ENCODE measurements at regions not wholly inside any gene's neighbourhood (a gene's known extent, or its start where the extent isn't known, plus 50 kb on each side); places are given as distances from the start of the nearest gene placed in this dataset.
"Not testable (repeated sequence)": the region's sequence is repeated elsewhere in the genome, so short reads cannot be mapped to it uniquely, and the experiment has no call there.

GRCh38 chr7:82668676-82669075 lies 225.1 kb upstream of the CACNA2D1 start:
- TF ChIP-seq POLR2A (IDR thresholded peaks at IDR 0.05; ENCODE audit: low read depth, low read length), result no peak
- no peak for FAIRE-seq
- no peak for DNase-seq (ENCODE audit: insufficient read length, low spot score)

GRCh38 chr7:82665966-82666507 lies 222.5 kb upstream of the CACNA2D1 start:
- no peak for TF ChIP-seq POLR2A (IDR thresholded peaks at IDR 0.05; ENCODE audit: low read depth, low read length)
- DNase-seq (ENCODE audit: insufficient read length, low spot score) (no peak), FAIRE-seq (no peak)

GRCh38 chr7:82655965-82656364 lies 212.4 kb upstream of the CACNA2D1 start:
- DNase-seq (ENCODE audit: insufficient read length, low spot score) (no peak), FAIRE-seq (no peak)
- no peak for TF ChIP-seq POLR2A (IDR thresholded peaks at IDR 0.05; ENCODE audit: low read depth, low read length)

GRCh38 chr7:82650095-82650494 lies 206.5 kb upstream of the CACNA2D1 start:
- not testable (repeated sequence) for FAIRE-seq; DNase-seq (ENCODE audit: insufficient read length, low spot score)

GRCh38 chr7:82633592-82633991 lies 190.0 kb upstream of the CACNA2D1 start:
- FAIRE-seq, result no peak
- no peak for TF ChIP-seq POLR2A (IDR thresholded peaks at IDR 0.05; ENCODE audit: low read depth, low read length)

GRCh38 chr7:82631998-82632397 lies 188.4 kb upstream of the CACNA2D1 start:
- no peak for DNase-seq (ENCODE audit: insufficient read length, low spot score)

More at GRCh38 chr7:82633592-82633991, 190.0 kb upstream of the CACNA2D1 start:
- DNase-seq (ENCODE audit: insufficient read length, low spot score), result no peak

GRCh38 chr7:82629583-82629982 lies 186.0 kb upstream of the CACNA2D1 start:
- no peak for TF ChIP-seq POLR2A (IDR thresholded peaks at IDR 0.05; ENCODE audit: low read depth, low read length)
- DNase-seq (ENCODE audit: insufficient read length, low spot score) (no peak), FAIRE-seq (no peak)

More at GRCh38 chr7:82631998-82632397, 188.4 kb upstream of the CACNA2D1 start:
- no peak for TF ChIP-seq POLR2A (IDR thresholded peaks at IDR 0.05; ENCODE audit: low read depth, low read length)
- FAIRE-seq, result no peak

GRCh38 chr7:82625377-82625776 lies 181.8 kb upstream of the CACNA2D1 start:
- DNase-seq (ENCODE audit: insufficient read length, low spot score), result no peak
- no peak for TF ChIP-seq POLR2A (IDR thresholded peaks at IDR 0.05; ENCODE audit: low read depth, low read length)
- no peak for FAIRE-seq

- no peak for TF ChIP-seq POLR2A (IDR thresholded peaks at IDR 0.05; ENCODE audit: low read depth, low read length)
- no peak for DNase-seq (ENCODE audit: insufficient read length, low spot score)
- no peak for FAIRE-seq
Measured at GRCh38 chr7:82624965-82625364, 181.4 kb upstream of the CACNA2D1 start.

GRCh38 chr7:82624337-82624736 lies 180.8 kb upstream of the CACNA2D1 start:
- no peak for FAIRE-seq
- no peak for TF ChIP-seq POLR2A (IDR thresholded peaks at IDR 0.05; ENCODE audit: low read depth, low read length)

GRCh38 chr7:82623812-82624211 lies 180.2 kb upstream of the CACNA2D1 start:
- DNase-seq (ENCODE audit: insufficient read length, low spot score) (no peak), FAIRE-seq (no peak)
- no peak for TF ChIP-seq POLR2A (IDR thresholded peaks at IDR 0.05; ENCODE audit: low read depth, low read length)

More at GRCh38 chr7:82624337-82624736, 180.8 kb upstream of the CACNA2D1 start:
- no peak for DNase-seq (ENCODE audit: insufficient read length, low spot score)

GRCh38 chr7:82617156-82617555 lies 173.6 kb upstream of the CACNA2D1 start:
- DNase-seq (ENCODE audit: insufficient read length, low spot score), result no peak
- no peak for FAIRE-seq
- TF ChIP-seq POLR2A (IDR thresholded peaks at IDR 0.05; ENCODE audit: low read depth, low read length), result no peak

GRCh38 chr7:82616059-82616728 lies 172.6 kb upstream of the CACNA2D1 start:
- no peak for TF ChIP-seq POLR2A (IDR thresholded peaks at IDR 0.05; ENCODE audit: low read depth, low read length)
- FAIRE-seq (no peak), DNase-seq (ENCODE audit: insufficient read length, low spot score) (no peak)

GRCh38 chr7:82615527-82615926 lies 171.9 kb upstream of the CACNA2D1 start:
- no peak for FAIRE-seq
- no peak for DNase-seq (ENCODE audit: insufficient read length, low spot score)
- no peak for TF ChIP-seq POLR2A (IDR thresholded peaks at IDR 0.05; ENCODE audit: low read depth, low read length)

- TF ChIP-seq POLR2A (IDR thresholded peaks at IDR 0.05; ENCODE audit: low read depth, low read length), result no peak
- no peak for FAIRE-seq
Measured at GRCh38 chr7:82609746-82610145, 166.2 kb upstream of the CACNA2D1 start.

More at GRCh38 chr7:82609746-82610145, 166.2 kb upstream of the CACNA2D1 start:
- no peak for DNase-seq (ENCODE audit: insufficient read length, low spot score)
